ENCODE measurements at regions not wholly inside any gene's neighbourhood (a gene's known extent, or its start where the extent isn't known, plus 50 kb on each side); places are given as distances from the start of the nearest gene placed in this dataset.
A peak's percentile ranks its signal among the peaks of the same experiment; 100 is the strongest.
"Not testable (repeated sequence)": the region's sequence is repeated elsewhere in the genome, so short reads cannot be mapped to it uniquely, and the experiment has no call there.

GRCh38 chr1:178587096-178587495 lies 74.2 kb downstream of the TEX35 start:
- Histone ChIP-seq H3K36me3 (ENCODE audit: control insufficient read depth, low read length) (peaks cover 5% of the 10 kb centered on the region; the same call in 1 of the 2 replicates), H3K4me3 (ENCODE audit: low read length) (no peak overlapping the region), H3K4me2 (ENCODE audit: low read length) (no peak overlapping the region), H4K20me1 (ENCODE audit: control insufficient read depth, insufficient read depth, low read depth, low read length) (no peaks in the 10 kb centered on the region), H3K9me3 (ENCODE audit: control insufficient read depth, insufficient read depth, low read length) (peaks cover 7% of the 10 kb centered on the region; the same call in 1 of the 2 replicates), H3K9me2 (replicated peaks; ENCODE audit: control insufficient read depth, low read length) (no peaks in the 10 kb centered on the region), H3K79me2 (ENCODE audit: control insufficient read depth, low read length) (no peaks in the 10 kb centered on the region), H3K27me3 (ENCODE audit: control insufficient read depth, low read length) (no peaks in the 10 kb centered on the region), H3K4me1 (ENCODE audit: control insufficient read depth, low read length) (peaks cover 93% of the 10 kb centered on the region), H3F3A (ENCODE audit: control insufficient read depth, insufficient read depth) (peaks cover 10% of the 10 kb centered on the region), H3K27ac (ENCODE audit: low read depth, low read length) (peak overlapping the region; percentile 75)
- TF ChIP-seq CTCF (IDR thresholded peaks at IDR 0.05; ENCODE audit: low read depth, low read length, poor library complexity, severe bottlenecking) (no peak), EZH2phosphoT487 (IDR thresholded peaks at IDR 0.05; ENCODE audit: borderline replicate concordance, low read length) (no peak)

GRCh38 chr1:178587975-178588374 lies 75.1 kb downstream of the TEX35 start:
- peaks cover 7% of the 10 kb centered on the region; the same call in 1 of the 2 replicates for H3K9me3 ChIP-seq (ENCODE audit: control insufficient read depth, insufficient read depth, low read length)
- no peaks in the 10 kb centered on the region for H3K27me3 ChIP-seq (ENCODE audit: control insufficient read depth, low read length)
- H3K4me3 ChIP-seq (ENCODE audit: low read length), result no peak overlapping the region
- H3K27ac ChIP-seq (ENCODE audit: low read depth, low read length), result peak overlapping the region; percentile 75
- peaks cover 89% of the 10 kb centered on the region for H3K4me1 ChIP-seq (ENCODE audit: control insufficient read depth, low read length)
- no peaks in the 10 kb centered on the region for H3K9me2 ChIP-seq (replicated peaks; ENCODE audit: control insufficient read depth, low read length)
- no peaks in the 10 kb centered on the region for H3K79me2 ChIP-seq (ENCODE audit: control insufficient read depth, low read length)
- H3F3A ChIP-seq (ENCODE audit: control insufficient read depth, insufficient read depth), result peaks cover 7% of the 10 kb centered on the region; the same call in 1 of the 2 replicates
- H3K36me3 ChIP-seq (ENCODE audit: control insufficient read depth, low read length), result peaks cover 5% of the 10 kb centered on the region; the same call in 1 of the 2 replicates
- TF ChIP-seq EZH2phosphoT487 (IDR thresholded peaks at IDR 0.05; ENCODE audit: borderline replicate concordance, low read length), result no peak
- no peak for TF ChIP-seq CTCF (IDR thresholded peaks at IDR 0.05; ENCODE audit: low read depth, low read length, poor library complexity, severe bottlenecking)
- no peaks in the 10 kb centered on the region for H4K20me1 ChIP-seq (ENCODE audit: control insufficient read depth, insufficient read depth, low read depth, low read length)
- no peak overlapping the region for H3K4me2 ChIP-seq (ENCODE audit: low read length)

- peak overlapping the region; percentile 75 for H3K27ac ChIP-seq (ENCODE audit: low read depth, low read length)
- H3K4me1 ChIP-seq (ENCODE audit: control insufficient read depth, low read length), result peaks cover 89% of the 10 kb centered on the region
- not testable (repeated sequence) for H3K27me3 ChIP-seq (ENCODE audit: control insufficient read depth, low read length); H4K20me1 ChIP-seq (ENCODE audit: control insufficient read depth, insufficient read depth, low read depth, low read length); H3K9me3 ChIP-seq (ENCODE audit: control insufficient read depth, insufficient read depth, low read length); H3K79me2 ChIP-seq (ENCODE audit: control insufficient read depth, low read length); H3K36me3 ChIP-seq (ENCODE audit: control insufficient read depth, low read length); H3K9me2 ChIP-seq (replicated peaks; ENCODE audit: control insufficient read depth, low read length); H3F3A ChIP-seq (ENCODE audit: control insufficient read depth, insufficient read depth)
- peak overlapping the region; percentile 32 for H3K4me3 ChIP-seq (ENCODE audit: low read length)
- peak overlapping the region; percentile 55 for H3K4me2 ChIP-seq (ENCODE audit: low read length)
These were observed 76.1 kb downstream of the TEX35 start for GRCh38 chr1:178589042-178589441.

- not testable (repeated sequence) for H4K20me1 ChIP-seq (ENCODE audit: control insufficient read depth, insufficient read depth, low read depth, low read length); H3K79me2 ChIP-seq (ENCODE audit: control insufficient read depth, low read length); H3K9me3 ChIP-seq (ENCODE audit: control insufficient read depth, insufficient read depth, low read length); H3K9me2 ChIP-seq (replicated peaks; ENCODE audit: control insufficient read depth, low read length); H3K27ac ChIP-seq (ENCODE audit: low read depth, low read length); H3K27me3 ChIP-seq (ENCODE audit: control insufficient read depth, low read length); H3K36me3 ChIP-seq (ENCODE audit: control insufficient read depth, low read length); H3K4me3 ChIP-seq (ENCODE audit: low read length)
- Histone ChIP-seq H3F3A (ENCODE audit: control insufficient read depth, insufficient read depth) (peaks cover 16% of the 10 kb centered on the region), H3K4me2 (ENCODE audit: low read length) (peak overlapping the region; percentile 10; the same call in 1 of the 2 replicates), H3K4me1 (ENCODE audit: control insufficient read depth, low read length) (peaks cover 89% of the 10 kb centered on the region)
These were observed 78.9 kb downstream of the TEX35 start for GRCh38 chr1:178591811-178592210.
